ENCODE measurements at regions not wholly inside any gene's neighbourhood (a gene's known extent, or its start where the extent isn't known, plus 50 kb on each side); places are given as distances from the start of the nearest gene placed in this dataset.

DNA sequence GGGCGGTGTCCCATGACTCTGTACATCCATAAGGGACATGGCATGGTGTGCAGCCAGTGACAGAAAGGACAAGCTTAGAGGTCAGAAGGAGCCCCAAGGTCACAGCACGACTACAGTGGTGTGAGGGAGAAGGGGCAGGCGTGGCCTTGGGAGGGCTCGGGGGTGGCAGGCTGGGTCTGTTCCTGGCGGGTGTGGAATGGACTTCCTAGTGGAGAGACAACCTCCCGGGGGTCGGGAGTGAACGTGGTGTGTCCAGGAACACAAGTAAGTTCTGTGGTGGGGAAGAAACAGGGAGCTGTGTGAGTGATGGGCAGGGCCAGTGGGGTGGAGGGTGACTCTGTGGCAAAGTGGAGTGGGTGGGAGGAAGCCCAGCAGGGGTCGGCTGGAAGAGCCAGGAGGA is 279.3 kb downstream of the TEX29 start:
- DNase-seq (ENCODE audit: low read depth) (no peak), FAIRE-seq (no peak)
- TF ChIP-seq, protein P1, sequence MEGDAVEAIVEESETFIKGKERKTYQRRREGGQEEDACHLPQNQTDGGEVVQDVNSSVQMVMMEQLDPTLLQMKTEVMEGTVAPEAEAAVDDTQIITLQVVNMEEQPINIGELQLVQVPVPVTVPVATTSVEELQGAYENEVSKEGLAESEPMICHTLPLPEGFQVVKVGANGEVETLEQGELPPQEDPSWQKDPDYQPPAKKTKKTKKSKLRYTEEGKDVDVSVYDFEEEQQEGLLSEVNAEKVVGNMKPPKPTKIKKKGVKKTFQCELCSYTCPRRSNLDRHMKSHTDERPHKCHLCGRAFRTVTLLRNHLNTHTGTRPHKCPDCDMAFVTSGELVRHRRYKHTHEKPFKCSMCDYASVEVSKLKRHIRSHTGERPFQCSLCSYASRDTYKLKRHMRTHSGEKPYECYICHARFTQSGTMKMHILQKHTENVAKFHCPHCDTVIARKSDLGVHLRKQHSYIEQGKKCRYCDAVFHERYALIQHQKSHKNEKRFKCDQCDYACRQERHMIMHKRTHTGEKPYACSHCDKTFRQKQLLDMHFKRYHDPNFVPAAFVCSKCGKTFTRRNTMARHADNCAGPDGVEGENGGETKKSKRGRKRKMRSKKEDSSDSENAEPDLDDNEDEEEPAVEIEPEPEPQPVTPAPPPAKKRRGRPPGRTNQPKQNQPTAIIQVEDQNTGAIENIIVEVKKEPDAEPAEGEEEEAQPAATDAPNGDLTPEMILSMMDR (IDR thresholded peaks at IDR 0.05; ENCODE audit: insufficient read depth, low read length, severe bottlenecking), result no peak
- H3K4me3 ChIP-seq (ENCODE audit: low read depth, low read length), result no peak overlapping the region
- no peaks in the 10 kb centered on the region for H3K36me3 ChIP-seq (ENCODE audit: control insufficient read depth, insufficient read depth, low read length)
- no peaks in the 10 kb centered on the region for H3K27me3 ChIP-seq (ENCODE audit: control insufficient read depth, insufficient read depth, low read length)

DNA sequence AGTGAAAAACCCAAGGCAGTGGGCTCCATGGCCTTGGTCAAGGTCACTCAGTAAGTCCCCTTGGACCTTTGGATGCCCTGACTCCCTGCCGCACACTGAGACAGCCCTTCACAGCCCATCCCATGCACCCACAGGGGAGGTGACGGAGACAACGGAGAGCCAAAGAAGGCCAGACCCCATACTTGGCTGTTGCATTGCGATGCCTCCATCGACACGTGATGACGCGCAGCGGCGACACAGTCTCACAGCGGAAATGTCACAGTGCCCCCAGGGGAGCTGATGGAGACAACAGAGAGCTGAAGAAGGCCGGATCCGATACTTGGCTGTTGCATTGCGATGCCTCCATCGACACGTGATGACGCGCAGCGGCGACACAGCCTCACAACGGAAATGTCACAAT is 282.4 kb downstream of the TEX29 start:
- no peak for FAIRE-seq
- Histone ChIP-seq H3K27me3 (ENCODE audit: control insufficient read depth, insufficient read depth, low read length) (no peaks in the 10 kb centered on the region), H3K36me3 (ENCODE audit: control insufficient read depth, insufficient read depth, low read length) (no peaks in the 10 kb centered on the region), H3K4me3 (ENCODE audit: low read depth, low read length) (no peak overlapping the region)
- no peak for DNase-seq (ENCODE audit: low read depth)
- TF ChIP-seq, protein P1 (IDR thresholded peaks at IDR 0.05; ENCODE audit: insufficient read depth, low read length, severe bottlenecking), result no peak

DNA sequence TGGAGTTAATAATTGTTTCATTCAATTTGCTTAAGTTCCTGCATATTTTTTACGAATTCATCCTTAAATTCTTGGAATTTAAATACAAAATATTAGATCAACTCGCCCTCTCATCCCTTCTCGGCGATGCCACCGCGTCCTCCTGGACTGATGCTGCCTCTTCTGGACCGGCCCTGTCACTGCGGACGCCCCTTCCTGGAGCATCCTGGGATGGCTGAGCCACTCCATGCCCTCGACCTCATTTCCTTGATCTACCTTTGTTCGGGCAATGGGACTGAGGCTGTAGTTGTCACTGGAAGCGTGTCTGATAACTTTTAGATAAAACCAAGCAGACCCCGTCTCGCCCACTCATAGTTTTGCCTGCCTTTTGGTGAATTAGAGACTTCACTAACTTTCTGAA is 283.7 kb downstream of the TEX29 start:
- H3K27me3 ChIP-seq (ENCODE audit: control insufficient read depth, insufficient read depth, low read length), result no peaks in the 10 kb centered on the region
- no peak overlapping the region for H3K4me3 ChIP-seq (ENCODE audit: low read depth, low read length)
- DNase-seq (ENCODE audit: low read depth) (no peak), FAIRE-seq (no peak)
- TF ChIP-seq, protein P1 (IDR thresholded peaks at IDR 0.05; ENCODE audit: insufficient read depth, low read length, severe bottlenecking), result no peak
- H3K36me3 ChIP-seq (ENCODE audit: control insufficient read depth, insufficient read depth, low read length), result no peaks in the 10 kb centered on the region

DNA sequence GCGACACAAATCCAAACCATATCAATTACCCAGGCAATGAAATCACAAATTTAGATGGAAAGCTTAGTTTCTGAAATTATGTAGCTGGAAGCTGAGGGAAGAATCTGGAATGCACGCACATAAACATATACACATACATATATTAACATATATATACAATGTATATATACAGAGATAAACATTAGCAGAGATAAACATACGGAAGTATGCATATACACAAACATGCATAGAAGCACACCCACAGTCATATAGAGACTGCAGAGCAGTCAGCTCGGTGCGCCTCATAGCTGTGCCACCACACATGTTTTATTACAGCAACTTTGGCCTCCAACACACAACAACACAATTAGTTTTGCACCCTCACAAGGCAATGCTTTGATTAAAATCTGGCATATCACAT is 288.1 kb downstream of the TEX29 start:
- FAIRE-seq (no peak), DNase-seq (ENCODE audit: low read depth) (no peak)
- H3K4me3 ChIP-seq (ENCODE audit: low read depth, low read length), result no peak overlapping the region
- H3K27me3 ChIP-seq (ENCODE audit: control insufficient read depth, insufficient read depth, low read length), result no peaks in the 10 kb centered on the region
- TF ChIP-seq, protein P1 (IDR thresholded peaks at IDR 0.05; ENCODE audit: insufficient read depth, low read length, severe bottlenecking), result no peak
- no peaks in the 10 kb centered on the region for H3K36me3 ChIP-seq (ENCODE audit: control insufficient read depth, insufficient read depth, low read length)

DNA sequence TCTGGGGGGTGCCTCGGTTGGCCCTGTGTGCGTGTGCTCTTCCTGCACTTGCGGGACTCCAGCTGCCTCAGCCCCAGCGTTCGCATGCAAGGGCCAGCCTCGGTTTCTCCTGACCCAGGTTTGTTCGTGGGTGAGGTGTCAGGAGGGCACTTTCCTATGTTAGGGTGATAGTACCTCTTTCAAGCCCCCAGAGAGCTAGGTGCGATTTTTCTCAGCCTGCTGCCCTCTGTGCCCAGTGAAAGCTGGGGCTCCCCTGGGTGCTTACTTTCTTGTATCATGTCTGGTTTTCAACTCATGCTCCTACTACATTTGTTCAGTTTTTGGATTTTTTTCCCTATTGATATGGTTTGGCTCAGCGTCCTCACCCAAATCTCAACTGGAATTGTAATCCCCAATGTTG is 289.2 kb downstream of the TEX29 start:
- Histone ChIP-seq H3K36me3 (ENCODE audit: control insufficient read depth, insufficient read depth, low read length) (no peaks in the 10 kb centered on the region), H3K4me3 (ENCODE audit: low read depth, low read length) (no peak overlapping the region), H3K27me3 (ENCODE audit: control insufficient read depth, insufficient read depth, low read length) (no peaks in the 10 kb centered on the region)
- no peak for FAIRE-seq
- TF ChIP-seq, protein P1 (IDR thresholded peaks at IDR 0.05; ENCODE audit: insufficient read depth, low read length, severe bottlenecking), result no peak
- DNase-seq (ENCODE audit: low read depth), result no peak

DNA sequence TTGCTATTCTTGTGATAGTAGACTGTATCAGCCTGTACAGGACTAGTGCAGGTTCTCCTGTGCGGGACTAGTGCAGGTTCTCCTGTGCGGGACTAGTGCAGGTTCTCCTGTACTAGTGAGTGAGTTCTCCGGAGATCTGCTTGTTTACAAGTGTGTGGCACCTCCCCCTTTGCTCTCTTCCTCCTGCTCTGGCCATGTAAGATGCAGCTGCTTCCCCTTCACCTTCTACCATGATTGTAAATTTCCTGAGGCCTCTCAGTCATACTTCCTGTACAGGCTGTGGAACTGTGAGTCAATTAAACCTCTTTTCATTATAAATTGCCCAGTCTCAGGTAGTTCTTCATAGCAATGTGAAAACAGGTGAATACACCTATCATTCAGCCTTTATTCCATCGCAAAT is 289.6 kb downstream of the TEX29 start:
- FAIRE-seq (no peak), DNase-seq (ENCODE audit: low read depth) (no peak)
- no peak overlapping the region for H3K4me3 ChIP-seq (ENCODE audit: low read depth, low read length)
- no peaks in the 10 kb centered on the region for H3K36me3 ChIP-seq (ENCODE audit: control insufficient read depth, insufficient read depth, low read length)
- H3K27me3 ChIP-seq (ENCODE audit: control insufficient read depth, insufficient read depth, low read length), result no peaks in the 10 kb centered on the region
- TF ChIP-seq, protein P1 (IDR thresholded peaks at IDR 0.05; ENCODE audit: insufficient read depth, low read length, severe bottlenecking), result no peak

All from bronchial epithelial cell (primary cell).